ENCODE measurements at regions not wholly inside any gene's neighbourhood (a gene's known extent, or its start where the extent isn't known, plus 50 kb on each side); places are given as distances from the start of the nearest gene placed in this dataset.

- no peak for DNase-seq
Measured at GRCh38 chr17:65403626-65404025, 157.8 kb downstream of the AXIN2 start.

GRCh38 chr17:65402513-65403496 lies 158.6 kb downstream of the AXIN2 start:
- no peak for DNase-seq

- DNase-seq = no peak
Measured at GRCh38 chr17:65401561-65401960, 159.9 kb downstream of the AXIN2 start.

DNA sequence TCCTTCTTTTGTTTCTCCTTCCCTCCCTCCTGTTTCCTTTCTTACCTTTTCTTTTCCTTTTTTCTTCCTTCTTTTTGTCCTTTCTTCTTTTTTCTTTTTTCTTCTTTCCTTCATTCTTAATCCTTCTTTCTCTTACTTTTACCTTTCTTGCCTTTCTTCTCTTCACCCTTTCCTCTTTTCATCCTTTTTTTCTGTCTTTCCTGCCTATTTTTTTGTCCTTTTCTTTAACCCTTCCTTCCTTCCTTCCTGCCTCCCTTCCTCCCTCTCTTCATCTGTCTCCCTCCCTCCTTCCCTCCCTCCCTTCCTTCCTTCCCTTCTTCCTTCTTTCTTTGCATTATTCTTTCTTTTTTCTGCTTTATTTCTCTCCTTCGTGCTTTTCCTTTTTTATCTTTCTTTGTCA lies 160.7 kb downstream of the AXIN2 start:
- no peak for DNase-seq

GRCh38 chr17:65398040-65398787 lies 163.2 kb downstream of the AXIN2 start:
- no peak for DNase-seq

DNA sequence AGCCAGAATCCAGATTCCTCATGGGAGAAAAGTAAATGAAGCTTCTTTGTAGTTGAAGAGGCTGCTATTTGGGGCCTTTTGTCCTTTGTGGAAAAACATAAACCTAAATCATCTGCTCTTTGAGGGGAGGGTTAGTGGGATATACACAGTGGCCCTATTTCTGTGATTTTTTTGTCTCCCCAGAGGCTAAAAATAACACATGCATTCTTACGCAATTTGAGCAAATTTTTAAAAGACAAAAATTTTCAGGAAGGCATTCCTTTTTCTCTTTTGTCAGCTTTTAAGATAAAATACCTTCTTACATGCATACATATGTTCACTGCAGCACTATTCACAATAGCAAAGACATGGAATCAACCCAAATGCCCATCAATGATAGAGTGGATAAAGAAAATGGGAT lies 165.5 kb downstream of the AXIN2 start:
- DNase-seq = no peak

GRCh38 chr17:65394811-65395472 lies 166.5 kb downstream of the AXIN2 start:
- no peak for DNase-seq

GRCh38 chr17:65393514-65393913 lies 167.9 kb downstream of the AXIN2 start:
- DNase-seq = no peak

- no peak for DNase-seq
Measured at GRCh38 chr17:65389949-65390348, 171.5 kb downstream of the AXIN2 start.

GRCh38 chr17:65389426-65389825 lies 172.0 kb downstream of the AXIN2 start:
- no peak for DNase-seq

DNA sequence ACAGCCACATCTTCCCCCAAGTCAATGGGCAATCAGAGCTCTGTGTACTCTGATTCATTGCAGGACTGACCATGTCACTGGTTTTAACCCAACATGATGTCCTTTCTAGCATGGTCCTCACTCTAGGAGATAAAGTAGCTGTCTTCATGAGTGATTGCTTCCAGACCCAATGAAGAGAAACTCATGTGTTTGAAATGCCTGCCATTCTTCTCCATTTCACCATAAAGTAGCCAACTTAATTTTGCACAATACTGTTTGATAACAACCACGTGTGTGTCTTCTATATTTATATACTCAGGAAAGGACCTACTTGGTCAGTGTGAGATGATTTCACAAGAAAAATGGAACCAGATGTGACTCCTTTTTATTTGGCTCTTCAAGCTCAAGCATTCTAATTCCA lies 172.5 kb downstream of the AXIN2 start:
- DNase-seq = no peak

GRCh38 chr17:65387322-65387721 lies 174.1 kb downstream of the AXIN2 start:
- DNase-seq = no peak

- DNase-seq = no peak
Measured at GRCh38 chr17:65385726-65386125, 175.7 kb downstream of the AXIN2 start.

DNA sequence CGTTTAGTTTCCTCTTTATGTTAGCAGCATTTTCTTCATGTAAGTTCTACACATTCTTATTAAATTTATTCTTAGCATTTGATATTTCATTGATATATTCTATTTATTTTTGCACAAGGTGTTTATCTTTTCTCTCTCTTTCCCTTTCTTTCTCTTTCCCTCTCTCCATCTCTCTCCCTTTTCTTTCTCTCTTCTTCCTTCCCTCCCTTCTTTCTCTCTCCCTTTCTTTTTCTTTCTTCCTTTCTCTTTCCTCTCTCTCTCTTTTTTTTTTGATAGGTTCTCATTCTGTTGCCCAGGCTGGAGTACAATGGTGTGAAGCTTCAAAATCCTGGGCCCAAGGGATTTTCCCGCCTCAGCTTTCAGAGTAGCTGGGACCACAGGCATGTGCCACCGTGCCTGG lies 176.4 kb downstream of the AXIN2 start:
- DNase-seq = no peak

- no peak for DNase-seq
Measured at GRCh38 chr17:65381152-65381551, 180.3 kb downstream of the AXIN2 start.

DNA sequence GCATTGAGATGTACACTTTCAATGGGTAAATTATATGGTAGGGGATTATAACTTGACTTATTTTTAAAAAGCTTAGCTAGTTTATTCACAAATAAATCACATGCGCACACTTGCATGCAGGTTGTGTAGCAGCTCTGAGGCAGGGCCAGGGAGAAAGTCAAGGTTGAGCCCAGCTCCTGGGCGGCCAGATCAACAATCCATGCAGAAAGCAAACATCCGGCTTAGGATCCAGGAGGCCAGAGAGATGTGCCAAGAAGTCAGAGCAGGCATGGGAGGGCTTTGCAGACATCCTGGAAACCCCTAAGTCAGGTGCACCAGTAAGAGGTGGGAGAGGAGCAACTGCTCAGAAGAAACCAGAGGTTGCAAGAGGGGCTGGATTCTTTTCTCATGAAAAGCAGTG lies 186.5 kb downstream of the AXIN2 start:
- DNase-seq = no peak

GRCh38 chr17:65371702-65372101 lies 189.7 kb downstream of the AXIN2 start:
- no peak for DNase-seq

DNA sequence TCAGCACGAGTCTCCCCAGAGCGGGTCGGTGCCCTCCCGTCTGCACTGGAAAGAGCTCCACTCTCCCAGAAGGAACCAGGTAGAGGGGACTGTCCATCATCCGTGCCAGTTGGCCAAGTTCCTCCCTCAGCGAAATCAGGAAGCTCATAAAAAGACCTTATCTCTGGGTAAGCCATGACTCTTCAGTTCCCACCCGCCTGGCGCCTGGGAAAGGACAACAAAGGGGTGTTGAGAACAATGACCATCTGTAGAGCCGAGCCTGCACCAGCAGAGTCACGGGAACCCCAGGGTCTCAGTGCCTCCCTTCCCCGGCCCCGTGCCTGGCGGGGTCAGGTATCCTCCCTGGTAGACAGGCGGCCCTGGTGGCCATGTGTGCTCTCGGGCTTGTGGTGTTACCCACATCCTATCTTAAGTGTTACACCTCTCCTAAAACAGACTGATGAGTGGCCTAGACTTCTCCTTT lies 190.7 kb downstream of the AXIN2 start:
- DNase-seq = no peak

DNA sequence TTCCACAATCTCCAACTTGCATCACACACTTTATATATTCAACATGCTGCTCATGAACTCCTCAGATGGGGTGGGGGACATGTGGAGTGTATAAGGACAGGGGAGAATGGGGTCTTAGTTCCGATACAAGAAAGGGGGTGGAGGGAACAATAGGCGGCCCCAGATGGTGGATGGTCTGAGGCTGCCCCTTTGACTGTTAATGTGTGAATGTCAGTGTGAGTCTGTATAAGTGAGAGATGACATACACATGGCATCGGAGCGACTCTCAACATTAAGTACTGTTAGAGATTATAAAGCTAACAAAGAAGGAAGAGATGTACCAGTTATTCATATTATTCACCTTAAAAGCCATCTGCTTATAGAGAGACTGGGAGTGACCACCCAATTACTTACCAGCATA lies 193.1 kb downstream of the AXIN2 start:
- no peak for DNase-seq

GRCh38 chr17:65366102-65366844 lies 195.2 kb downstream of the AXIN2 start:
- peak; percentile 60 for DNase-seq

- no peak for DNase-seq
Measured at GRCh38 chr17:65365169-65365568, 196.3 kb downstream of the AXIN2 start.

GRCh38 chr17:65364438-65364837 lies 197.0 kb downstream of the AXIN2 start:
- DNase-seq = no peak

DNA sequence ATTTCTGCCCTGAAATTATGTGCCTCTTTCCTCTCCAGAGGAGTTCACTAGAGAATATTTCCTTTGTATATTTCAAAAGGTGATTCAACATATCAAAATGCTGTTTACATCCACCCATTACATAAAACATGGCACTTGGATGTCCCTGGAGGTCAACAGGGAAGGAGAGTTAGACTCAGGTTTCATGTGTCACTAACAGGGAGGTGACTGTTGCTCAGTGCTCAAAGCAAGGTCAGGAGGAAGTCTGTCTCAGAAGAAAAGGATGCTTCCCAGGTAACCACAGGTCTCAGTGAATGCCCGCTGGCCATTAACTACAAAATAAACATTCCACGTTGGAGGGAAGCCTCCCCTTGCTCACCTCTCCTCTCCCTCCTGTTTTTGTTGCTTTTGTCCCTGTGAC lies 198.6 kb downstream of the AXIN2 start:
- DNase-seq = no peak
